Right lobe of liver (tissue), 6 donors: ENCODE measurements at regions not wholly inside any gene's neighbourhood (a gene's known extent, or its start where the extent isn't known, plus 50 kb on each side); places are given as distances from the start of the nearest gene placed in this dataset.
A peak's percentile ranks its signal among the peaks of the same experiment; 100 is the strongest.

Experiments
- ATAC-seq, 4 donors: fragments of 200-7000 bp; cut with Tn5 transposase; one replicate each; pipeline ENCODE4 v1.9.1; 2020; ENCODE audit warnings: mild to moderate bottlenecking in 4 of 4, moderate library complexity in 4 of 4
- DNase-seq, 3 donors: peaks; one replicate each; pipeline ENCODE4 v3.0.0-alpha.2; 2020
- H3K27ac ChIP-seq, 3 donors: fragments of 200-600 bp; one replicate each; pipeline ENCODE4 v1.8.0; 2022
- H3K27me3 ChIP-seq, 2 donors: fragments of 200-600 bp; one replicate each; pipeline ENCODE4 v1.8.0; 2022
- H3K36me3 ChIP-seq, 4 donors: fragments of 200-600 bp; sonication (generic) in 1 of 4; one replicate each; pipeline versions ENCODE4 v1.5.1 to v1.8.0; 2017 to 2022; ENCODE audit warnings: control low read depth in 1 of 4
- H3K4me1 ChIP-seq, 4 donors: fragments of 200-600 bp; sonication (generic) in 1 of 4; one replicate each; pipeline versions ENCODE4 v1.5.1 to v1.8.0; 2017 to 2022; ENCODE audit warnings: control low read depth in 1 of 4
- H3K4me3 ChIP-seq, 3 donors: fragments of 200-600 bp; one replicate each; pipeline ENCODE4 v1.8.0; 2022
- H3K9me3 ChIP-seq, 4 donors: fragments of 200-600 bp; sonication (generic) in 1 of 4; one replicate each; pipeline versions ENCODE4 v1.5.1 to v1.8.0; 2017 to 2022; ENCODE audit warnings: control low read depth in 1 of 4
- CTCF ChIP-seq, 4 donors: fragments of 200-600 bp in 3 of 4; fragments of 450-650 bp in 1 of 4; IDR thresholded peaks; one replicate each; pipeline versions ENCODE4 v1.5.1 to v1.8.0; 2016 to 2022; ENCODE audit warnings: antibody characterized with exemption in 4 of 4, mild to moderate bottlenecking in 2 of 4
- POLR2A ChIP-seq: fragments of 450-650 bp; IDR thresholded peaks from one replicate; pipeline ENCODE4 v1.6.1; 2017; ENCODE audit warnings: antibody characterized with exemption, mild to moderate bottlenecking
- WGBS: methylation state at CpG from one replicate; pipeline ENCODE4 v1.1.6; 2018; ENCODE audit warnings: low coverage, low lambda C conversion rate; ENCODE audit not compliant: insufficient coverage; ENCODE audit errors: missing lambda C conversion rate; 5-methylcytosine and 5-hydroxymethylcytosine counted together
- intact Hi-C, 2 donors: fragments of 100-400 bp; cut with DNase I; formaldehyde crosslinking; loops; one replicate each; pipeline versions ENCODE4 v1.11.2 to v1.14.1; 2022
- donor health status: DM: no; HTN: yes; CAD: no.
- donor health status: DM: no; HTN: no; CAD: no.
- donor health status: DM: no; HTN: no; CAD: no.
- donor health status: DM: no; HTN: yes; CAD: no.
- donor health status: DM: no; HTN: yes; CAD: no.

GRCh38 chr16:51057102-51057793 is 93.8 kb downstream of the SALL1 start:
- no peak for TF ChIP-seq POLR2A
- no peak for TF ChIP-seq CTCF (IDR thresholded peaks at IDR 0.05)
- Histone ChIP-seq H3K36me3 (no peaks in the 10 kb centered on the region), H3K4me1 (peaks cover 0 to 46% (median 10%) of the 10 kb centered on the region in 4 donors), H3K27me3 (no peaks in the 10 kb centered on the region), H3K27ac (peak overlapping the region; percentile 78 to 93 (median 87)), H3K4me3 (peak overlapping the region in 1 of 3 donors; percentile 14), H3K9me3 (no peaks in the 10 kb centered on the region)
- intact Hi-C loops, result no loop called here
- DNase-seq (no peak), ATAC-seq (peak in 3 of 4 donors; percentile 20 to 39 (median 29))
- 26% methylated on average over 8 of the region's 8 CpGs for WGBS

- Histone ChIP-seq H3K27me3 (no peaks in the 10 kb centered on the region), H3K4me3 (peak overlapping the region in 2 of 3 donors; percentile 2 to 24), H3K9me3 (no peaks in the 10 kb centered on the region), H3K27ac (peak overlapping the region; percentile 78 to 93 (median 87)), H3K4me1 (peaks cover 0 to 47% (median 9%) of the 10 kb centered on the region in 4 donors), H3K36me3 (no peaks in the 10 kb centered on the region)
- DNase-seq, result no peak
- peak in 3 of 4 donors; percentile 14 to 65 (median 34) for ATAC-seq
- TF ChIP-seq POLR2A (peak; percentile 44), CTCF (IDR thresholded peaks at IDR 0.05) (no peak)
- 14% methylated on average over 2 of the region's 2 CpGs for WGBS
- intact Hi-C loops, result no loop called here
Measured at GRCh38 chr16:51056331-51056730, 94.7 kb downstream of the SALL1 start.

DNA sequence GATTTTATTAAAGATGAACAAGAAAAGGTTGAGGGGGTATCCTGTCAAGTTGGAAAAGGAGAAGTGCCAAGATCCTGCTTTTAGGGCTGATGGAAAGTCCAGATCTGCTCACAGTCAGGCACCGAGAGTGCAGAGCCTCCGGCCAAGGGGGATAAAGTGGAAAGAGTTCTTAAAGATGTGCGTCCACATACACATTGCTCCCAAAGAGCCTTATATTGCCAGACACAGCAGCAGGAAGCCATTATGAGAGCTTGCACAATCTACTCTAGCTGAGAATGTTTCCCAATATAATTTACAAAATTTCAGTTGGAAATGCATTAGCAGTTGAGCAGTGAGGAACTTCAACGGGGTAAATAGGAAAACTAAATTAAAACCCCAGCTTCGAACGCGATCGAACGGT is 95.6 kb downstream of the SALL1 start:
- Histone ChIP-seq H3K9me3 (no peaks in the 10 kb centered on the region), H3K4me1 (peaks cover 0 to 48% (median 7%) of the 10 kb centered on the region in 4 donors), H3K4me3 (peak overlapping the region in 2 of 3 donors; percentile 2 to 12), H3K36me3 (no peaks in the 10 kb centered on the region), H3K27me3 (no peaks in the 10 kb centered on the region), H3K27ac (peak overlapping the region; percentile 78 to 93 (median 87))
- DNase-seq, result no peak
- WGBS, result 23% methylated on average over 9 of the region's 9 CpGs
- intact Hi-C loops, result no loop called here
- TF ChIP-seq CTCF (IDR thresholded peaks at IDR 0.05) (no peak), POLR2A (no peak)
- ATAC-seq, result peak in 1 of 4 donors; percentile 2

GRCh38 chr16:51053775-51054174 is 97.3 kb downstream of the SALL1 start:
- whole genome bisulfite sequencing, result 69% methylated on average over 2 of the region's 2 CpGs
- Histone ChIP-seq H3K27me3 (no peaks in the 10 kb centered on the region), H3K4me3 (no peak overlapping the region), H3K27ac (peak overlapping the region in 1 of 3 donors; percentile 16), H3K9me3 (no peaks in the 10 kb centered on the region), H3K36me3 (no peaks in the 10 kb centered on the region), H3K4me1 (peaks cover 0 to 58% (median 10%) of the 10 kb centered on the region in 4 donors)
- no peak for TF ChIP-seq CTCF (IDR thresholded peaks at IDR 0.05)
- no peak for TF ChIP-seq POLR2A
- intact Hi-C loops, result no loop called here
- DNase-seq (no peak), ATAC-seq (no peak)
